C4-2B (cell line): ENCODE measurements at regions not wholly inside any gene's neighbourhood (a gene's known extent, or its start where the extent isn't known, plus 50 kb on each side); places are given as distances from the start of the nearest gene placed in this dataset.
"Not testable (repeated sequence)": the region's sequence is repeated elsewhere in the genome, so short reads cannot be mapped to it uniquely, and the experiment has no call there.

Source experiments
- ZFX ChIP-seq: fragments of 450-650 bp; IDR thresholded peaks from 2 replicates; pipeline ENCODE4 v1.6.1; 2017
- TF ChIP-seq, protein P1 (sequence below): fragments of 450-650 bp; conservative IDR thresholded peaks from 2 replicates; pipeline ENCODE4 v1.5.1; 2017; ENCODE audit warnings: mild to moderate bottlenecking

DNA sequence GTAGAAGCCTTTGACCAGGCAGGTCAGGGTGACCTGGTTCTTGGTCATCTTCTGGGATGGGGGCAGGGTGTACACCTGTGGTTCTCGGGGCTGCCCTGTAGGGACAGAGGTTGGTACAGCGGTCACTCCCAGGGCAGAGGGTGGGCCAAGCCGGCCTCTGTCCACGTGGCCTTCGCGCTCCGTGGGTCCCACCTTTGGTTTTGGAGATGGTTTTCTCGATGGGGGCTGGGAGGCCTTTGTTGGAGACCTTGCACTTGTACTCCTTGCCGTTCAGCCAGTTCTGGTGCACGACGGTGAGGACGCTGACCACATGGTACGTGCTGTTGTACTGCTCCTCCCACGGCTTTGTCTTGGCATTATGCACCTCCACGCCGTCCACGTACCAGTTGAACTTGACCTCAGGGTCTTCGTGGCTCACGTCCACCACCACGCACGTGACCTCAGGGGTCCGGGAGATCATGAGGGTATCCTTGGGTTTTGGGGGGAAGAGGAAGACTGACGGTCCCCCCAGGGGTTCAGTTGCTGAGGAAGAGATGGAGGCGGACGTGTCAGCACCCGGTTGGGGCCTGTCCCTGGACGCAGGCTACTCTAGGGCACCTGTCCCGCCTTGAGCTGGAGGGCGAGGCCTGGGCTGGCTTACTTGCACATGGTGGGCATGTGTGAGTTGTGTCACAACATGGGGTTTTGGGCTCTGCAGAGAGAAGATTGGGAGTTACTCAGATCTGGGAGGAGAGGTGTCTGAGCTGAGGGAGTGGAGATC is 142.3 kb downstream of the TMEM121 start:
- TF ChIP-seq, protein P1, sequence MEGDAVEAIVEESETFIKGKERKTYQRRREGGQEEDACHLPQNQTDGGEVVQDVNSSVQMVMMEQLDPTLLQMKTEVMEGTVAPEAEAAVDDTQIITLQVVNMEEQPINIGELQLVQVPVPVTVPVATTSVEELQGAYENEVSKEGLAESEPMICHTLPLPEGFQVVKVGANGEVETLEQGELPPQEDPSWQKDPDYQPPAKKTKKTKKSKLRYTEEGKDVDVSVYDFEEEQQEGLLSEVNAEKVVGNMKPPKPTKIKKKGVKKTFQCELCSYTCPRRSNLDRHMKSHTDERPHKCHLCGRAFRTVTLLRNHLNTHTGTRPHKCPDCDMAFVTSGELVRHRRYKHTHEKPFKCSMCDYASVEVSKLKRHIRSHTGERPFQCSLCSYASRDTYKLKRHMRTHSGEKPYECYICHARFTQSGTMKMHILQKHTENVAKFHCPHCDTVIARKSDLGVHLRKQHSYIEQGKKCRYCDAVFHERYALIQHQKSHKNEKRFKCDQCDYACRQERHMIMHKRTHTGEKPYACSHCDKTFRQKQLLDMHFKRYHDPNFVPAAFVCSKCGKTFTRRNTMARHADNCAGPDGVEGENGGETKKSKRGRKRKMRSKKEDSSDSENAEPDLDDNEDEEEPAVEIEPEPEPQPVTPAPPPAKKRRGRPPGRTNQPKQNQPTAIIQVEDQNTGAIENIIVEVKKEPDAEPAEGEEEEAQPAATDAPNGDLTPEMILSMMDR: not testable (repeated sequence)
- not testable (repeated sequence) for TF ChIP-seq ZFX
